Hematopoietic multipotent progenitor cell (in vitro differentiated cells): ENCODE measurements at regions not wholly inside any gene's neighbourhood (a gene's known extent, or its start where the extent isn't known, plus 50 kb on each side); places are given as distances from the start of the nearest gene placed in this dataset.

Experiments used
- DNase-seq, 3 donors: peaks; one replicate each; pipeline ENCODE4 v3.0.0-alpha.2; 2011 to 2015; ENCODE audit warnings: low read depth in 2 of 3, low spot score in 2 of 3

DNA sequence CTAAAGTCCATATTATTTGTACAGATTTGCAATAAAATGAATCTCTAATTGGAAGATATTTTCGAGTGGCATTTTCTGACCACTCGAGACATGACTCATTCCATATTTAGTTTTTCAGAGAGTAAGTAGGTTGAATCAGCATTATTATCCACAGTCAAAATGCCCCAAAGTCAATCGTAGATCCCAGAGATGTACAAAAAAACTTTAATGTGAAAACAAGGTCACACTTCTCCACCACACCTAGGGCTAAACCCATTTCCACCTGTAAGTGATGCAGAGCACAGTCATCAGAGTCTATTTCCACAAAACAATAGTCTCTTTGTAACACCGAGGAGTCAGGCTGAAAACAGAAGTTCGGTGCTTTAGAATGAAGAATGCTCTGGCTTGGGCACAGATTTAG, 117.1 kb upstream of the TENM3 start:
- no peak for DNase-seq

GRCh38 chr4:182126603-182127002, 116.6 kb upstream of the TENM3 start:
- no peak for DNase-seq

DNA sequence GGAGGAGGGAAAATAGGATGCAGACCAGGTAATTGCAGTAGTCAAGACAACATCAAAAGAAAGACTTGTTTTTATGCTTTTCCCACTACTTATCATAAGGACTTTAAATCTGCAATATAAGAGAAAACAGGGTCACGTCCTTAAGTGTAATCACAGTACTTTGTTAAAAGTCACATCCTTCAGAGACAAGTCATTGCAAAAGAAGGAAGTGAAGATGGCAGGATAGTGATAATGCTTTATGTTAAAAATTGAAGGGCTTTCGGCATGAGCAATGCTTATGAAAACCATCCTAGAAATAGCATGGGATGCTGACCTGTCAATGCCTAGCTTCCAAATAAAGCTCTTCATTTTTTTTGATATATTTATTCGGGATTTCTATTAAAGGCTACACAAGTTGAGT, 110.2 kb upstream of the TENM3 start:
- no peak for DNase-seq

- DNase-seq, result no peak
These were observed 108.9 kb upstream of the TENM3 start for GRCh38 chr4:182134261-182134660.

DNA sequence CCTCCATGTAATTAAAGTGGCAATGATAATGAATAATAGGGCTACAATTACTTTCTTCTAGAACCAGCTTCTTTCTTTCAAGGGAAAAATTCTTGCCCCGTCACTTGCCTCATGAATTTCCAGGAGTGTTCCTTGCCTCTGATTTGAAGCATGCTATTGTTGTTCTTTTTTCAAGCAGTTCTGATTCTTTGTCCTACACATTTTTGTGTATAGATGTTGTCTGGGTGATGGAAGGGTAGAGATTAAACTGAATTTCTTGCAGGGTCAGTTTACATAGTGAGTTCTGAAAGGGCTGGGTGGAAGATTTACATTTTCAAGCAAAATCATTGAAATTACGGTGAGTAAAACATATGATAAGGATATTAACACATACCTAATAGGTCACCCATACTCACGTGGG, 107.0 kb upstream of the TENM3 start:
- no peak for DNase-seq

- no peak for DNase-seq
These were observed 105.9 kb upstream of the TENM3 start for GRCh38 chr4:182137343-182137742.

DNA sequence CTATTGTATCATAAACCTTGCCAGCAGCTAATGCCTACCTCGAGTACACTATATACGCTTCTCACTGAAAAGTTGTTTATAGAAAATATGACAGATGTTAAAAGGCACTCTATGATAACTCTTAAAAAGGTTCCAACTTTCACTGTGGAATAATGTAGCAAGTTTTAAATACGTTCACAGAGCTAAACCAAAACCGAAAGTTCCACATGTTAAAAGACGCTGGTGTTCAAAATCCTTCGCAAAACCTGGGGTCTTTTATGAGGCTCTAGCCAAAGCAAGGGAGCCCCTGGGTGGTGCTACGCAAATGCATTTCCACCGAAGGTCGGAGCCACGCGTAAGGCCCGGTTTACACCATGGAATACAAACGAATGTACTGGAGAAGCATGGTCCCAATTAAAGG, 103.7 kb upstream of the TENM3 start:
- peak in 1 of 3 donors; percentile 36 for DNase-seq

- peak in 1 of 3 donors; percentile 4 for DNase-seq
These were observed 102.7 kb upstream of the TENM3 start for GRCh38 chr4:182140547-182140946.

- DNase-seq, result peak in 1 of 3 donors; percentile 7
These were observed 102.1 kb upstream of the TENM3 start for GRCh38 chr4:182141061-182141460.

DNA sequence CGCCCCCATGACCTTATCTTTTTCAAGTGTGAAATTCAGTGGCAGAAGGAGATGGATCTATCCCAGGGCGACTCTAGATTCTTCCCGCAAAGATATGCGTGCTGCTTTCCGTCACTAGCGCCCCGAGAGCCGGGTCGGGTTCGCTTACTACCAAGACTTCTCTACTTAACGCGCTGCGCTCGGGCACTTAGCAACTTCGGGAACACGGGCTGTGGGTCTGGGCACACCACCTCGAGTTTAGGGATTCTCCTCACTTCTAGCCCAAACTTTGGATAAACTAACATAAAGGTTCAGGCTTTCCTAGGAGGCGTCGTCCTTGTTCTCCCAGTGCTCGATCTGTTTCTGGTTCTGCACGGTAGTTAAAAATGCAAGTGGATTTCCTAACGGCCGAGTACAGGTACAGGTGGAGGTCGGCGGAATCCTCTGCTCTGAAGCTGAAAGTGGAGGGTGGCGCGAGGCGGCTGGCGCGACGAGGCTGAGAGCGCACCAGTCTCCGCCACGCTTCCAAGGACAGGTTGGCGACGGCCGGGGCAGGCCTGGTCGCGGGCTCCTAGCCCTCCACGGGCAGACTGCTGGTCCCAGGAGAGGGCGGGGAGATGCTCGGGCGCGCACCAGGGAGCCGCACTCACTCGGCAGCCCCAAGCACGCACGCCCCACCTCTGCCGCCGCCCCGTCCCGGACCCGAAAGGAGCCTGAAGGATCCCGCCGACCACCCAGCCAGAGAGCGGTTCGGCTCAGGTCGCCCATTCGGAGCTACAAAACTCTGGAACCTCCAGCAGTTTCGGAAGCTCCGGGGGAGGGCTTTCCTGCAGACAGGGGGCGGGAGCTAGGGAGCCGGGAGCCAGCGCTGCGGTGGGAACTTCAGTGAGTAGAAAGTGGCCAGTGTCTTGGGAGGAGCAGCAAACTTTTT, 100.8 kb upstream of the TENM3 start:
- DNase-seq, result peak in 1 of 3 donors; percentile 15

DNA sequence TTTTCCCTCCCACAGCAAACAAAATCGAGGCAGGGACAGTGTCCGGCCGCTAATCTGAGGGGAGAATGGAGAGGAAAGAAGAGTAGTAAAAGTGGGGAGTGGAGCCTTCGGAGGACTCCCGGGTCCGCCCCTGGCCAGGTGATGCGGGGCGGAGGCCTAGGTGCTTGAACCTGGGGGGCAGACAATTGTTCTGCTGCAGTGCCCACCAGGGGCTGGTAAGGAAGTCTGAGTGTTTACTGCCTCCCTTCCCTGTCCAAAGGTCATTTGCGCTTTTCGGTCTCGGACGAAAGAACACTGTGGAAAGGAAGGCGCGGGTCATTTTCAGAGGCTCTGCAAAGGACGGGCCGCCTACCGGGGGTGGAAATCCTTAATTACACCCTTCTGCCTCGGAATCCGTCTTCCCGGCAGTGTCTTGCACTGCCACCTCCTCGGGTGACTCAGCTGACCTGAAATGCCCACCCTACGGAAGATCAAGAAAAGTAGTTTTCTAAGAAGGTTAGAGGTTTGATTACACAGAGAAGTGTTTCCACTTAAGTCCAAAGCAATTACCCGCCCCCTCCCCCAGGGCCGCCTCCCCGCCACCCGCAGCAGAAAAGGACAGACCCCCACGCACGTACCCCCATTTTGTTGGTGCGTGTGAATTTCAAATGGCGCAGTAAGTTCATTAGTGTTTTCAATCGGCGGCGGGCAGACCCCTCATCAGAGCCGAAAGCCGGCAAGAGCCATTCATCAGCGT, 99.9 kb upstream of the TENM3 start:
- DNase-seq, result peak in 1 of 3 donors; percentile 5

DNA sequence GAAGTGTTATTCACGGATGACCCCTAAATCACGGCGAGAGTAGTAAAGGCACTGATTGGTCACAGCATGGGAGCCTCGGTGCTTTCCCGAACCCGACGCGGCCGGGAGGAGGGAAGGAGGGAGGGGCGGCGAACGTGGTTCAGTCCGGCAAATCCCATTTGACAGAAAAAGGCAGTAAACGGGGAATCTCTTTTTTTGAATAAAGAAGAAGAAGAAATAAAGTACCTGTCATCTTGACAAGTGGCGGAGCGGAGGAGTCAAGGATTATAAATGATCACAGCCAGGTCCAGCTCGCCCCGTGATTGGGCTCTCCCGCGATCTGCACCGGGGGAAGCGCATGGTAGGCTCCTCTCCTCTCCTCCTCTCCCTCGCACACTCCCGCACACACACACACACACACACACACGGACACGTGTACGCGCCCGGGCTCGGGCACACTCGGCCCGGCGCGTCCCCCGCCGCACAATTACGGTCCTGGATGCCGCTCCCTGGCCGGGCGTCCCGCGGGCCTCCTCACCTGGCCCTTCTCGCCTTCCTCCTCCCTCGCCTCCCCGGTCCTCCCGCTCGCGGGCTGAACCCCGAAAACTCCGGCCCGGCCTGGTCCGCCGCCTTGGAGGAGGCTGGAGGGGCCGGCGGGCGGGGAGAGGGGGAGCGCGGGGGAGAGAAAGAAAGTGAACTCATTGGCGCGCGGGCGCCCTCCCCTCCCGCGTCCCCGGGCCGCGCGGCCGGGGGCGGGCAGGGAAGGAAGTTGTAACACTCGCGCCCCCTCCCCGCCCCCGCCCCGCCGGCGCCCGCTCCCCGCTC, 99.2 kb upstream of the TENM3 start:
- peak in 1 of 3 donors; percentile 36 for DNase-seq

- DNase-seq, result no peak
These were observed 98.4 kb upstream of the TENM3 start for GRCh38 chr4:182144626-182145333.

- DNase-seq, result no peak
These were observed 97.8 kb upstream of the TENM3 start for GRCh38 chr4:182145334-182145905.

DNA sequence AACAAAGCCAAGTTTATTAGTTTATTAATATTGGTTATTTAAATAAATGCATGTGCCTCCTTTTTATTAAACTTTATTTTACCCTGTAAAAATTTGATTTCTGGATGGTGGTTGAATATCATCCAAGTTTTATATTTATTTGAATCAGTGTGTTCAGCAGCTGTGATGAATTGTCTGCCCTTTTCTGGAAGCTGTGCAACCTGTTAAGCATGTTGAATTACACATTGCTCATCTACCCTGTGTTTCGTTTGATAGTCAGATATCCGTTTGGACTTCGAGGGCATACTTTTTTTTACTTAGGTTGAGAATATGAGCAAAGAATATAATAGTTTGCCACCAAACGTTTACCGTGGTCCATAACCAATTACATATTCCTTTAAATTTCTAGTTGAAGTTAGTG, 95.8 kb upstream of the TENM3 start:
- no peak for DNase-seq

GRCh38 chr4:182150645-182151044, 92.6 kb upstream of the TENM3 start:
- DNase-seq, result no peak

DNA sequence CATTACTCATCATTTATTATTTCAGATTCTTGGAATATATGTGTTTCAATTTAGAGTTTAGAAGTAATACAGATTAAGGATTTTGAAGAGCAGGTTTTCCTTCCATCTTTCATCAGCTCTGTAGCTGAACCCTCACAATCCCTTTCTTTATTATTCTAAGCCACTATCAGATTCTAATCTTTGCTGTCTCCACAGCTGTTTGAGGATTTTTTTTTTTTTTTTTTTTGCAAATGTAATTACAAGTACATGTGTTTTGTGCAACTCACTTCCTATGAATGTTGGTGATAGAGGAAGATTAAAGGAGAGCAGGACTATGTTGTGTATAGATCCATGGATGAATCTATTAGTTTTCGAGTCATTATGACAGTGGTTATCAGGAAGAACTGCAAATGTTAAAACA, 87.4 kb upstream of the TENM3 start:
- no peak for DNase-seq

- DNase-seq, result no peak
These were observed 80.0 kb upstream of the TENM3 start for GRCh38 chr4:182163180-182163579.

DNA sequence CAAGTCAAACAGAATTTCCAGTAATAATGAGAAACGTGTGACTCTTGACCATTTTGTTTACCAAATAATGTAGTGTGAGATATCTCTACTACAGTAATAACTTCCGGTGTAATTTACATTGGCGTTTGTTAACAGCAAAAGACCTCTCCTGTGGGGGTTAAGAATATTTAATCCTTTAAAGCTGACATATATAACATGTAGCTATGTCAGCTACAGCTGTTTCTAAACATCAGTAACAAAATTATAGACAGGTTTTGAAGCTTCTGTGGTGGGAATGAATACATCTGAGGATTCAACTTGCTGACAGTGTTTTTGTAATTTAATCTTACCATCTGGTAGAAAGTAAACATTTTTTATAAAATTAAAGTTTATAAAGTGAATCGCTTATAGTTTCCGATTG, 73.6 kb upstream of the TENM3 start:
- no peak for DNase-seq

GRCh38 chr4:182169987-182170386, 73.2 kb upstream of the TENM3 start:
- no peak for DNase-seq
